Fibroblast of the aortic adventitia (primary cell): ENCODE measurements at regions not wholly inside any gene's neighbourhood (a gene's known extent, or its start where the extent isn't known, plus 50 kb on each side); places are given as distances from the start of the nearest gene placed in this dataset.

Source experiments
- DNase-seq: peaks from one replicate; pipeline ENCODE4 v3.0.0-alpha.2; 2010; ENCODE audit warnings: low read depth
- H3K4me3 ChIP-seq: 2 replicates; pipeline ENCODE4 v1.5.1; 2011; ENCODE audit warnings: low read depth, mild to moderate bottlenecking, control low read depth, low read length, moderate library complexity
- CTCF ChIP-seq: IDR thresholded peaks from 2 replicates; pipeline ENCODE4 v1.5.1; 2011; ENCODE audit warnings: mild to moderate bottlenecking, low read length, control low read depth, inconsistent platforms; ENCODE audit not compliant: insufficient read depth

- no peak for TF ChIP-seq CTCF
- no peak overlapping the region for H3K4me3 ChIP-seq
- no peak for DNase-seq
These were observed 188.0 kb upstream of the TCERG1L start for GRCh38 chr10:131499566-131499965.

GRCh38 chr10:131500181-131500580 lies 188.7 kb upstream of the TCERG1L start:
- DNase-seq = no peak
- no peak overlapping the region for H3K4me3 ChIP-seq
- TF ChIP-seq CTCF = no peak

GRCh38 chr10:131500892-131501291 lies 189.4 kb upstream of the TCERG1L start:
- no peak for DNase-seq
- no peak overlapping the region for H3K4me3 ChIP-seq
- TF ChIP-seq CTCF = no peak

GRCh38 chr10:131503992-131504391 lies 192.5 kb upstream of the TCERG1L start:
- H3K4me3 ChIP-seq = no peak overlapping the region
- no peak for DNase-seq
- no peak for TF ChIP-seq CTCF

GRCh38 chr10:131511391-131511790 lies 199.9 kb upstream of the TCERG1L start:
- DNase-seq = no peak
- no peak for TF ChIP-seq CTCF
- no peak overlapping the region for H3K4me3 ChIP-seq

GRCh38 chr10:131512852-131513251 lies 201.3 kb upstream of the TCERG1L start:
- DNase-seq = no peak
- TF ChIP-seq CTCF = no peak
- H3K4me3 ChIP-seq = no peak overlapping the region

- TF ChIP-seq CTCF = no peak
- DNase-seq = no peak
- no peak overlapping the region for H3K4me3 ChIP-seq
These were observed 201.9 kb upstream of the TCERG1L start for GRCh38 chr10:131513445-131513844.
